Calu3 (cell line): ENCODE measurements at regions not wholly inside any gene's neighbourhood (a gene's known extent, or its start where the extent isn't known, plus 50 kb on each side); places are given as distances from the start of the nearest gene placed in this dataset.

ENCODE experiments used
- BruUV-seq: library from RNA; stranded (reverse); fragments of 400-500 nt; replicated peaks from 2 replicates; lab custom pipeline; 2021; lab: Mats Ljungman, UMichigan
- CTCF ChIA-PET: fragments of 300-600 bp; sonication (Branson Sonifier 250); formaldehyde crosslinking; loops from one replicate; lab custom pipeline; 2022; ENCODE audit warnings: antibody characterized with exemption; lab: Charles Lee
- DNase-seq: peaks from one replicate; pipeline ENCODE4 v3.0.0; 2022
- H3K27ac Mint-ChIP-seq: one replicate; pipeline ENCODE4 v1.8.0; 2022; ENCODE audit warnings: mixed read lengths; ENCODE audit not compliant: unreplicated experiment
- H3K27me3 Mint-ChIP-seq: one replicate; pipeline ENCODE4 v1.8.0; 2022; ENCODE audit warnings: mixed read lengths; ENCODE audit not compliant: unreplicated experiment
- H3K36me3 Mint-ChIP-seq: one replicate; pipeline ENCODE4 v1.8.0; 2022; ENCODE audit warnings: mild to moderate bottlenecking, moderate library complexity, mixed read lengths; ENCODE audit not compliant: insufficient read depth, unreplicated experiment
- H3K4me1 Mint-ChIP-seq: one replicate; pipeline ENCODE4 v1.8.0; 2022; ENCODE audit warnings: mild to moderate bottlenecking, low read depth, mixed read lengths; ENCODE audit not compliant: unreplicated experiment
- H3K4me3 Mint-ChIP-seq: one replicate; pipeline ENCODE4 v1.8.0; 2022; ENCODE audit warnings: mild to moderate bottlenecking, low read depth, moderate library complexity, mixed read lengths; ENCODE audit not compliant: unreplicated experiment
- H3K9me3 Mint-ChIP-seq: one replicate; pipeline ENCODE4 v1.8.0; 2022; ENCODE audit warnings: low read depth, mixed read lengths; ENCODE audit not compliant: unreplicated experiment
- CTCF ChIP-seq: fragments of 200-600 bp; IDR thresholded peaks from one replicate; pipeline ENCODE4 v1.8.0; 2022; ENCODE audit warnings: antibody characterized with exemption; ENCODE audit not compliant: unreplicated experiment
- intact Hi-C: fragments of 100-400 bp; cut with micrococcal nuclease; formaldehyde crosslinking; loops from one replicate; pipeline ENCODE4 v1.10.0; 2022; ENCODE audit not compliant: unreplicated experiment

GRCh38 chr1:163970151-163970550 is 588.8 kb upstream of the PBX1 start:
- intact Hi-C loops: no loop called here
- H3K4me3 Mint-ChIP-seq: no peak overlapping the region
- no peaks in the 10 kb centered on the region for H3K4me1 Mint-ChIP-seq
- no peaks in the 10 kb centered on the region for H3K27me3 Mint-ChIP-seq
- no peak for DNase-seq
- no peak overlapping the region for H3K27ac Mint-ChIP-seq
- CTCF ChIA-PET: no interaction called here
- no peak for TF ChIP-seq CTCF
- H3K36me3 Mint-ChIP-seq: no peaks in the 10 kb centered on the region
- peaks cover 3% of the 10 kb centered on the region for H3K9me3 Mint-ChIP-seq
- BruUV-seq: no TSS peak

DNA sequence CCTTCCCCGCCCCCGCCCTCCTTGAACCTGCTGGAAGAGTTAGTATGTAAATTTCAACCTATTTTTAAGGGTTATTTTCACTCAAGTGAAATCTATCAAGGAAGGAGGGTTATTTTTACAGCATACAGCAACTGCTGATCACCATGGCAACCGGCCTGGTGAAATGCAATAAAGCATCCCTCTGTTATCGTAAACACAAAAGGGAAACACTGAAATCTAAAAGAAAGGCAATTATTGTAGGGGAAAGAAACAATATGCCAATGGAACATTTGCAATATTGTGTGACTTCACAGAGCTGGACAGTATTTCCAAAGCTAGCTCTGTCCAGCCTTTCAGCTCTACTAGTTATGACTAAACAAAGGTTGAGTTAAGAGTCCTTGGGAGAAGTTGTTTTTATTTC is 588.3 kb upstream of the PBX1 start:
- no TSS peak for BruUV-seq
- H3K4me3 Mint-ChIP-seq: no peak overlapping the region

GRCh38 chr1:163973586-163973985 is 585.4 kb upstream of the PBX1 start:
- Mint-ChIP-seq H3K4me3 (no peak overlapping the region), H3K27me3 (no peaks in the 10 kb centered on the region), H3K36me3 (no peaks in the 10 kb centered on the region), H3K9me3 (peaks cover 13% of the 10 kb centered on the region), H3K27ac (no peak overlapping the region), H3K4me1 (no peaks in the 10 kb centered on the region)
- DNase-seq: no peak
- BruUV-seq: no TSS peak
- TF ChIP-seq CTCF: no peak
- CTCF ChIA-PET: no interaction called here
- intact Hi-C loops: no loop called here

More for the DNA sequence above, 588.3 kb upstream of the PBX1 start:
- H3K27me3 Mint-ChIP-seq: no peaks in the 10 kb centered on the region
- no peak for DNase-seq
- no peak overlapping the region for H3K27ac Mint-ChIP-seq
- no peak for TF ChIP-seq CTCF
- H3K9me3 Mint-ChIP-seq: peaks cover 3% of the 10 kb centered on the region
- H3K36me3 Mint-ChIP-seq: no peaks in the 10 kb centered on the region
- CTCF ChIA-PET: no interaction called here
- intact Hi-C loops: no loop called here
- H3K4me1 Mint-ChIP-seq: no peaks in the 10 kb centered on the region

- intact Hi-C loops: no loop called here
- H3K4me3 Mint-ChIP-seq: no peak overlapping the region
- H3K27ac Mint-ChIP-seq: no peak overlapping the region
- H3K36me3 Mint-ChIP-seq: no peaks in the 10 kb centered on the region
- H3K9me3 Mint-ChIP-seq: peaks cover 13% of the 10 kb centered on the region
- CTCF ChIA-PET: no interaction called here
- H3K27me3 Mint-ChIP-seq: no peaks in the 10 kb centered on the region
- no TSS peak for BruUV-seq
- no peak for TF ChIP-seq CTCF
- H3K4me1 Mint-ChIP-seq: no peaks in the 10 kb centered on the region
- DNase-seq: no peak
Observed at GRCh38 chr1:163974120-163974519, 584.9 kb upstream of the PBX1 start.
